GM06990 (cell line): ENCODE measurements at regions not wholly inside any gene's neighbourhood (a gene's known extent, or its start where the extent isn't known, plus 50 kb on each side); places are given as distances from the start of the nearest gene placed in this dataset.

ENCODE experiments used
- DNase-seq: peaks from one replicate; pipeline ENCODE4 v3.0.0-alpha.2; 2011; ENCODE audit not compliant: insufficient read length; ENCODE audit errors: extremely low read depth
- H3K27me3 ChIP-seq: replicated peaks from 2 replicates; pipeline ENCODE4 v1.6.0; 2011; ENCODE audit warnings: low read length; ENCODE audit not compliant: control insufficient read depth, insufficient read depth
- H3K36me3 ChIP-seq: 2 replicates; pipeline ENCODE4 v1.5.1; 2011; ENCODE audit warnings: low read length; ENCODE audit not compliant: control insufficient read depth, insufficient read depth
- H3K4me3 ChIP-seq: replicated peaks from 2 replicates; pipeline ENCODE4 v1.5.1; 2011; ENCODE audit warnings: low read depth, mild to moderate bottlenecking, control low read depth, low read length
- TF ChIP-seq, protein P1 (sequence below): IDR thresholded peaks from 2 replicates; pipeline ENCODE4 v1.5.1; 2011; ENCODE audit warnings: low read length, control low read depth, mild to moderate bottlenecking, inconsistent platforms; ENCODE audit not compliant: insufficient read depth, poor library complexity, severe bottlenecking

DNA sequence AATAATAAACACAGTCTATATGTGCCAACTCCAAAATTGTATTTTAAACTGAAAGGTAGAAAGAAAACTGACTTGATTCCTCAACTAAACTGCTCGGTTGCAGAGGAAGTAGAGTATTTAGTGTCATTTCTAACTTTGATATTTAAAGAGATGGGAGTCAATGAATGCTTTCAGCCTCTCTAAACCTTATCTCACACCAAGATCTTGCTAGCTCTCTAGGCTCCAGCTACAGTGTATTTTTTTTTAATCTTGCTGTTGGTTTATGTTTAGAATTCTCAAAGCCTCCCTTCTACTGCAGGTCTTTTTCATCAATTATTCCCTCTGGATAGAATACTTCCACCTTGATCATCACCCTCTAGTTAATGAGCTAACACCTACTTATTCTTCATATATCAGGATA is 419.4 kb upstream of the ZNF462 start:
- Histone ChIP-seq H3K27me3 (no peaks in the 10 kb centered on the region), H3K4me3 (no peak overlapping the region), H3K36me3 (no peaks in the 10 kb centered on the region)
- TF ChIP-seq, protein P1, sequence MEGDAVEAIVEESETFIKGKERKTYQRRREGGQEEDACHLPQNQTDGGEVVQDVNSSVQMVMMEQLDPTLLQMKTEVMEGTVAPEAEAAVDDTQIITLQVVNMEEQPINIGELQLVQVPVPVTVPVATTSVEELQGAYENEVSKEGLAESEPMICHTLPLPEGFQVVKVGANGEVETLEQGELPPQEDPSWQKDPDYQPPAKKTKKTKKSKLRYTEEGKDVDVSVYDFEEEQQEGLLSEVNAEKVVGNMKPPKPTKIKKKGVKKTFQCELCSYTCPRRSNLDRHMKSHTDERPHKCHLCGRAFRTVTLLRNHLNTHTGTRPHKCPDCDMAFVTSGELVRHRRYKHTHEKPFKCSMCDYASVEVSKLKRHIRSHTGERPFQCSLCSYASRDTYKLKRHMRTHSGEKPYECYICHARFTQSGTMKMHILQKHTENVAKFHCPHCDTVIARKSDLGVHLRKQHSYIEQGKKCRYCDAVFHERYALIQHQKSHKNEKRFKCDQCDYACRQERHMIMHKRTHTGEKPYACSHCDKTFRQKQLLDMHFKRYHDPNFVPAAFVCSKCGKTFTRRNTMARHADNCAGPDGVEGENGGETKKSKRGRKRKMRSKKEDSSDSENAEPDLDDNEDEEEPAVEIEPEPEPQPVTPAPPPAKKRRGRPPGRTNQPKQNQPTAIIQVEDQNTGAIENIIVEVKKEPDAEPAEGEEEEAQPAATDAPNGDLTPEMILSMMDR, result no peak
- no peak for DNase-seq

DNA sequence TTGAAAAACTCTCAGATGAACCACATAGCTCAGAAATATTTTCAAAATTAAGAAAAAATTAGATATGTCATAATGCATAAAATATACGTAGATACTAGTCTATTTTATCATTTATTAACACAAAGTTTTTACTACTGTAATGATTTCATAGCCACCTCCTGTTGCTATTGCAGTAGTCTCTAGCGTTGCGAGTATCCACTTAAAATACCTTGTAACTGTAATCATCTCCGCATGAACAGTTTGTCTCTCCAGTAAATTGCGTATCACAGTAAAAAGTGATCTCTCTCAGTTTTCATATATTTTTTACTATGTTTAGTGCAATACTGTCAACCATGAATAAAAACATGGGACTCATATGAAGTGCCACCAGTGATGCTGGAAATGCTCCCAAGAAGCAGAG is 417.9 kb upstream of the ZNF462 start:
- no peaks in the 10 kb centered on the region for H3K36me3 ChIP-seq
- TF ChIP-seq, protein P1, result no peak
- H3K4me3 ChIP-seq, result no peak overlapping the region
- H3K27me3 ChIP-seq, result no peaks in the 10 kb centered on the region
- DNase-seq, result no peak

- no peak for DNase-seq
- Histone ChIP-seq H3K27me3 (no peaks in the 10 kb centered on the region), H3K36me3 (no peaks in the 10 kb centered on the region), H3K4me3 (no peak overlapping the region)
- TF ChIP-seq, protein P1, result no peak
Observed at GRCh38 chr9:106449336-106449927, 413.5 kb upstream of the ZNF462 start.

GRCh38 chr9:106450549-106450948 is 412.4 kb upstream of the ZNF462 start:
- no peak for DNase-seq
- Histone ChIP-seq H3K27me3 (no peaks in the 10 kb centered on the region), H3K36me3 (no peaks in the 10 kb centered on the region), H3K4me3 (no peak overlapping the region)
- TF ChIP-seq, protein P1, result no peak

DNA sequence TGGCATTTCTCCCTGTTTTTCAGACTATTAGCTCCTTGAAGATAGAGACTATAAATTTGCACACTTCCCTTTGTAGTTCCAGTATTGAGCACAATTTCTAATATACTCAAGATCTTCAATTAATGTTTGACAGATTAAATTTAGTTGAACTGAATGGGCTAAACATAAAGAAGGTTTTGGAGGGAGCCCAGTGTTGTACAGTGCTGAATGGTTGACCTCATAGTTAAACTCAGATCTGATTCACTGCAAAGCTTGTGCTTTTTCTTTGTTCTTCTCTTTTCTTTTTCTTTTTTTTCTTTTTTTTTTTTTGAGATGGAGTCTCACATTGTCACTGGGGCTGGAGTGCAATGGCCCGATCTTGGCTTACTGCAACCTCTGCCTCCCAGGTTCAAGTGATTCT is 411.7 kb upstream of the ZNF462 start:
- no peak overlapping the region for H3K4me3 ChIP-seq
- no peak for DNase-seq
- TF ChIP-seq, protein P1, result no peak
- no peaks in the 10 kb centered on the region for H3K36me3 ChIP-seq
- H3K27me3 ChIP-seq, result no peaks in the 10 kb centered on the region

DNA sequence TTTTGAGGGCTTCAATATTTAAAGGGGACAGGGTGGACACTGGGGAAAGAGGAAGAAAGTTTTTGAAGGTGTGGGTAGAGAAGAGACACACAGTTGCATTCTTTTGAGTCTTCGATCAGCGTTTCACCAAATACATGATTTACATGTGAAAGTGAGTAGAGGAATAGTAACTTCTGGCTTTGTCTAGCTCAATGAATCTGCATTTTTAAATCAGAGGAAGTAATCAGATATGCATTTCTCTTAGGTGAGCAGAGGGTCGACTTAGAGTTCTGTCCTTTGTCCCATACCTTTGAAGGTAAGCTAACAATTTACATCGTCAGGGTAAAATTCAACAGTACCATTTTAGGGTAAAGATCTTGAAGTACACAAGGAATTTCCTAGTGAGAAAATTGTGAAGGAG is 406.4 kb upstream of the ZNF462 start:
- H3K36me3 ChIP-seq, result no peaks in the 10 kb centered on the region
- TF ChIP-seq, protein P1, result no peak
- DNase-seq, result no peak
- H3K4me3 ChIP-seq, result no peak overlapping the region
- H3K27me3 ChIP-seq, result no peaks in the 10 kb centered on the region
